ENCODE measurements at regions not wholly inside any gene's neighbourhood (a gene's known extent, or its start where the extent isn't known, plus 50 kb on each side); places are given as distances from the start of the nearest gene placed in this dataset.

DNA sequence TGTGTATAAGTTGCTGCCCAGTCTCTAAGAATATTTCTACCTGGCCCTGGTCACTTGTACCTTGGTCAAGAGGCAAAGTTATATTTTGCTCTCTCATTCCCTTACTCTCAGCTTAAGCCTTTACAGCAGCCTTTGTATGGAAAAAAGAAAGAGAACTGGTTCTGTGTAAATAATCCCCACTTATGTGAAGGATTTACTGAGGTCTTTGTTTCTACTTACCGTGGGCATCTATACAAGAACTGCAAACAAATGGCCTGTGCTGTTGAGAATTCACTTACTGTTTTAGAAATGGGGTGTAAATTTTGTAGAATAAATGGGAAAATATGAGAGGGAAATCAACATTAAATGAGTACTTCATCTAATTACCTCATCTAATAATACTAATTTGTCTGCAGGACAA lies 267.4 kb downstream of the PCDH20 start:
- no peak for DNase-seq (ENCODE audit: low spot score)
- Histone ChIP-seq H3K79me2 (ENCODE audit: insufficient read depth, low read depth, low read length) (no peaks in the 10 kb centered on the region), H2AFZ (ENCODE audit: low read length) (no peak overlapping the region), H3K4me3 (ENCODE audit: low read depth, low read length, poor library complexity, severe bottlenecking) (no peak overlapping the region), H4K20me1 (ENCODE audit: insufficient read depth, low read length) (no peaks in the 10 kb centered on the region), H3K4me2 (ENCODE audit: low read length) (no peak overlapping the region), H3K9me2 (ENCODE audit: insufficient read depth, low read length) (no peaks in the 10 kb centered on the region), H3K27ac (ENCODE audit: low read depth, low read length, poor library complexity, severe bottlenecking) (no peak overlapping the region), H3K9me3 (ENCODE audit: low read length) (no peaks in the 10 kb centered on the region), H3K4me1 (ENCODE audit: insufficient read depth, low read length, poor library complexity, severe bottlenecking) (no peaks in the 10 kb centered on the region), H3K36me3 (ENCODE audit: insufficient read depth, low read length) (no peaks in the 10 kb centered on the region)
- ChIA-PET POLR2A (no interaction called here), CTCF (ENCODE audit: unreplicated experiment) (no interaction called here)
- no TSS peak for BruUV-seq (replicated peaks)
- intact Hi-C loops (cut with micrococcal nuclease; ENCODE audit: unreplicated experiment), result no loop called here
- TF ChIP-seq, protein P1, sequence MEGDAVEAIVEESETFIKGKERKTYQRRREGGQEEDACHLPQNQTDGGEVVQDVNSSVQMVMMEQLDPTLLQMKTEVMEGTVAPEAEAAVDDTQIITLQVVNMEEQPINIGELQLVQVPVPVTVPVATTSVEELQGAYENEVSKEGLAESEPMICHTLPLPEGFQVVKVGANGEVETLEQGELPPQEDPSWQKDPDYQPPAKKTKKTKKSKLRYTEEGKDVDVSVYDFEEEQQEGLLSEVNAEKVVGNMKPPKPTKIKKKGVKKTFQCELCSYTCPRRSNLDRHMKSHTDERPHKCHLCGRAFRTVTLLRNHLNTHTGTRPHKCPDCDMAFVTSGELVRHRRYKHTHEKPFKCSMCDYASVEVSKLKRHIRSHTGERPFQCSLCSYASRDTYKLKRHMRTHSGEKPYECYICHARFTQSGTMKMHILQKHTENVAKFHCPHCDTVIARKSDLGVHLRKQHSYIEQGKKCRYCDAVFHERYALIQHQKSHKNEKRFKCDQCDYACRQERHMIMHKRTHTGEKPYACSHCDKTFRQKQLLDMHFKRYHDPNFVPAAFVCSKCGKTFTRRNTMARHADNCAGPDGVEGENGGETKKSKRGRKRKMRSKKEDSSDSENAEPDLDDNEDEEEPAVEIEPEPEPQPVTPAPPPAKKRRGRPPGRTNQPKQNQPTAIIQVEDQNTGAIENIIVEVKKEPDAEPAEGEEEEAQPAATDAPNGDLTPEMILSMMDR (conservative IDR thresholded peaks at IDR 0.05; ENCODE audit: low read length), result no peak
- TF ChIP-seq EZH2phosphoT487 (IDR thresholded peaks at IDR 0.05; ENCODE audit: borderline replicate concordance, low read depth, low read length), result no peak

DNA sequence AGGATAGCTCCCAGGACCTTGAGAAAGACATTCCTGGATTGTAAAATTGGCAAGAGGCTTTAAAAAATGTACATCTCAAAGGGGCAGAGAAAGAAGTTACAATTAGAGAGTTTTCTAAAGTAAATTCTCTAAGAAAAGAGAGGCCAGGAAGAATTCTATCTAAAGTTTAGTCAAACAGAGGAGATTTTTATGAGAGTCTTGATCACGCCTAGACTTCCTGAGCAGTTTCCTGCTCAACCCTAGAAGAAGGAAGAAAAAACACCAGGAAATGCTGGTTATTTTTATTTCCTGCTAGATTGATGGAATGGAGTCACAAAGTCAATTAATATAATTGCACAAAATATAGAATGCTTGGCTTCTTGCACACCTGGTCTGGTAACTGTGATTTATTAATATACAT lies 269.1 kb downstream of the PCDH20 start:
- no peak overlapping the region for H3K4me3 ChIP-seq (ENCODE audit: low read depth, low read length, poor library complexity, severe bottlenecking)
- no peaks in the 10 kb centered on the region for H4K20me1 ChIP-seq (ENCODE audit: insufficient read depth, low read length)
- TF ChIP-seq EZH2phosphoT487 (IDR thresholded peaks at IDR 0.05; ENCODE audit: borderline replicate concordance, low read depth, low read length), result no peak
- TF ChIP-seq, protein P1 (conservative IDR thresholded peaks at IDR 0.05; ENCODE audit: low read length), result no peak
- no peaks in the 10 kb centered on the region for H3K9me2 ChIP-seq (ENCODE audit: insufficient read depth, low read length)
- H2AFZ ChIP-seq (ENCODE audit: low read length), result no peak overlapping the region
- no TSS peak for BruUV-seq (replicated peaks)
- intact Hi-C loops (cut with micrococcal nuclease; ENCODE audit: unreplicated experiment), result no loop called here
- no peak overlapping the region for H3K4me2 ChIP-seq (ENCODE audit: low read length)
- CTCF ChIA-PET (ENCODE audit: unreplicated experiment), result no interaction called here
- H3K27ac ChIP-seq (ENCODE audit: low read depth, low read length, poor library complexity, severe bottlenecking), result no peak overlapping the region
- DNase-seq (ENCODE audit: low spot score), result no peak
- POLR2A ChIA-PET, result no interaction called here
- H3K79me2 ChIP-seq (ENCODE audit: insufficient read depth, low read depth, low read length), result no peaks in the 10 kb centered on the region
- no peaks in the 10 kb centered on the region for H3K36me3 ChIP-seq (ENCODE audit: insufficient read depth, low read length)
- no peaks in the 10 kb centered on the region for H3K9me3 ChIP-seq (ENCODE audit: low read length)
- H3K4me1 ChIP-seq (ENCODE audit: insufficient read depth, low read length, poor library complexity, severe bottlenecking), result no peaks in the 10 kb centered on the region

DNA sequence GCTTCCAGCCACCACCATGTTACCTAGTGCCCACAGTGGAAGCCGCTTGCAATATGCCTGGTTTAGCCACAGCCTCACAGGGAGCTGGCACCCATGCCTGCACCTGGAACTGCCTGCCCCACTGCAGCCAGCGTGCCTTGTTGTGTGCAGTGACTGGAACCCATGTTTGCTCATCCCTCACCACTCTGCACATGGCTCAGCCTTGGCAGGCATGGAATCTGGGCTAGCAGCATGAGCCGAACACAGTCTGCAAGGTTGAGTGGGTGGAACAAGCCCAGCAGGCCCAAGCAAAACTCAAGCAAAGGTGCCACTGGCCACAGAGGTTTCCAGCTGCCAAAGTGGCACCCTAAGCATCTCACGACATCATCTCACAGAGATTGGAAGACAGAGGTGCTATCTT lies 269.5 kb downstream of the PCDH20 start:
- no peaks in the 10 kb centered on the region for H4K20me1 ChIP-seq (ENCODE audit: insufficient read depth, low read length)
- no peaks in the 10 kb centered on the region for H3K79me2 ChIP-seq (ENCODE audit: insufficient read depth, low read depth, low read length)
- H3K9me2 ChIP-seq (ENCODE audit: insufficient read depth, low read length), result no peaks in the 10 kb centered on the region
- TF ChIP-seq EZH2phosphoT487 (IDR thresholded peaks at IDR 0.05; ENCODE audit: borderline replicate concordance, low read depth, low read length), result no peak
- TF ChIP-seq, protein P1 (conservative IDR thresholded peaks at IDR 0.05; ENCODE audit: low read length), result no peak
- H3K4me1 ChIP-seq (ENCODE audit: insufficient read depth, low read length, poor library complexity, severe bottlenecking), result no peaks in the 10 kb centered on the region
- no peak overlapping the region for H2AFZ ChIP-seq (ENCODE audit: low read length)
- no peak for DNase-seq (ENCODE audit: low spot score)
- H3K9me3 ChIP-seq (ENCODE audit: low read length), result no peaks in the 10 kb centered on the region
- ChIA-PET CTCF (ENCODE audit: unreplicated experiment) (interaction anchor here (0.7 kb wide), 1 partner anchor 169 kb away, joined by 3 read pairs; no protein-coding TSS in a partner anchor), POLR2A (no interaction called here)
- no peaks in the 10 kb centered on the region for H3K36me3 ChIP-seq (ENCODE audit: insufficient read depth, low read length)
- H3K4me3 ChIP-seq (ENCODE audit: low read depth, low read length, poor library complexity, severe bottlenecking), result no peak overlapping the region
- H3K27ac ChIP-seq (ENCODE audit: low read depth, low read length, poor library complexity, severe bottlenecking), result no peak overlapping the region
- H3K4me2 ChIP-seq (ENCODE audit: low read length), result no peak overlapping the region
- BruUV-seq (replicated peaks), result no TSS peak
- intact Hi-C loops (cut with micrococcal nuclease; ENCODE audit: unreplicated experiment), result no loop called here
